Mammary epithelial cell (primary cell): ENCODE measurements at regions not wholly inside any gene's neighbourhood (a gene's known extent, or its start where the extent isn't known, plus 50 kb on each side); places are given as distances from the start of the nearest gene placed in this dataset.

ENCODE experiments used
- CTCF ChIP-seq, 2 donors: IDR thresholded peaks in 1 of 2; conservative IDR thresholded peaks in 1 of 2; 2 replicates each; pipeline ENCODE4 v1.5.1; 2011 to 2012; ENCODE audit warnings: inconsistent platforms in 2 of 2, low read length in 2 of 2, mild to moderate bottlenecking in 2 of 2, control low read depth in 1 of 2, low read depth in 1 of 2; ENCODE audit not compliant: insufficient read depth in 1 of 2; ENCODE audit errors: extremely low read depth in 1 of 2
- EZH2 ChIP-seq: IDR thresholded peaks from 2 replicates; pipeline ENCODE4 v1.6.1; 2012; ENCODE audit warnings: low read length, inconsistent platforms, borderline replicate concordance

- TF ChIP-seq CTCF (conservative IDR thresholded peaks at IDR 0.05 in 1 of 2, IDR thresholded peaks at IDR 0.05 in 1 of 2; ENCODE audit: extremely low read depth in 1 of 2, insufficient read depth in 1 of 2, low read depth in 1 of 2, low read length in 2 of 2): no peak
- no peak for TF ChIP-seq EZH2
These were observed 820.2 kb downstream of the TRIB2 start for GRCh38 chr2:13536941-13537340.
